DOHH2 (cell line): ENCODE measurements at regions not wholly inside any gene's neighbourhood (a gene's known extent, or its start where the extent isn't known, plus 50 kb on each side); places are given as distances from the start of the nearest gene placed in this dataset.

Source experiments
- H3F3A ChIP-seq: fragments of 200-600 bp; sonication (generic), shearing (Covaris generic); 2 replicates; pipeline ENCODE4 v1.6.0; 2016; ENCODE audit warnings: antibody characterized with exemption, mild to moderate bottlenecking; ENCODE audit not compliant: control insufficient read depth, insufficient read depth
- H3K27ac ChIP-seq: fragments of 200-600 bp; sonication (generic); 2 replicates; pipeline ENCODE4 v1.5.1; 2014; ENCODE audit warnings: low read depth, mild to moderate bottlenecking, low read length, moderate library complexity
- H3K27me3 ChIP-seq: fragments of 200-600 bp; sonication (generic); 2 replicates; pipeline ENCODE4 v1.6.1; 2014; ENCODE audit warnings: mild to moderate bottlenecking, low read length, mixed read lengths; ENCODE audit not compliant: control insufficient read depth
- H3K36me3 ChIP-seq: fragments of 200-600 bp; sonication (generic); 2 replicates; pipeline ENCODE4 v1.6.1; 2014; ENCODE audit warnings: mild to moderate bottlenecking, low read length, moderate library complexity, mixed read lengths; ENCODE audit not compliant: control insufficient read depth
- H3K4me1 ChIP-seq: fragments of 200-600 bp; sonication (generic); 2 replicates; pipeline ENCODE4 v1.6.1; 2014; ENCODE audit warnings: mild to moderate bottlenecking, low read length, mixed read lengths; ENCODE audit not compliant: control insufficient read depth
- H3K4me2 ChIP-seq: fragments of 200-600 bp; sonication (generic); 2 replicates; pipeline ENCODE4 v1.6.0; 2014; ENCODE audit warnings: mild to moderate bottlenecking, low read length, moderate library complexity
- H3K4me3 ChIP-seq: fragments of 200-600 bp; sonication (generic); 2 replicates; pipeline ENCODE4 v1.5.1; 2014; ENCODE audit warnings: mild to moderate bottlenecking, low read length, mixed read lengths
- H3K79me2 ChIP-seq: fragments of 200-600 bp; sonication (generic); 2 replicates; pipeline ENCODE4 v1.6.1; 2014; ENCODE audit warnings: mild to moderate bottlenecking, low read length, mixed read lengths; ENCODE audit not compliant: control insufficient read depth
- H3K9me2 ChIP-seq: fragments of 200-600 bp; sonication (generic); replicated peaks from 2 replicates; pipeline ENCODE4 v1.6.1; 2014; ENCODE audit warnings: mild to moderate bottlenecking, low read length, mixed read lengths; ENCODE audit not compliant: control insufficient read depth
- H3K9me3 ChIP-seq: fragments of 200-600 bp; sonication (generic); 2 replicates; pipeline ENCODE4 v1.6.1; 2014; ENCODE audit warnings: antibody characterized with exemption, low read length, mixed read lengths; ENCODE audit not compliant: control insufficient read depth, insufficient read depth
- H4K20me1 ChIP-seq: fragments of 200-600 bp; sonication (generic); 2 replicates; pipeline ENCODE4 v1.6.0; 2014; ENCODE audit warnings: low read depth, mild to moderate bottlenecking, antibody characterized with exemption, low read length, moderate library complexity; ENCODE audit not compliant: control insufficient read depth, insufficient read depth
- EZH2phosphoT487 ChIP-seq: fragments of 200-600 bp; sonication (generic); IDR thresholded peaks from 2 replicates; pipeline ENCODE4 v1.6.1; 2017; ENCODE audit warnings: borderline replicate concordance, mild to moderate bottlenecking, antibody characterized with exemption, low read length, moderate library complexity, mixed read lengths
- TF ChIP-seq, protein P1 (sequence below): fragments of 200-600 bp; sonication (generic); IDR thresholded peaks from one replicate; pipeline ENCODE4 v1.5.1; 2014; ENCODE audit warnings: antibody characterized with exemption, mild to moderate bottlenecking, low read depth, low read length; ENCODE audit not compliant: poor library complexity, severe bottlenecking

GRCh38 chr1:229029879-229030235, 241.1 kb upstream of the RAB4A start:
- no peaks in the 10 kb centered on the region for H3K9me3 ChIP-seq
- no peaks in the 10 kb centered on the region for H3K79me2 ChIP-seq
- no peak overlapping the region for H3K27ac ChIP-seq
- TF ChIP-seq EZH2phosphoT487: no peak
- TF ChIP-seq, protein P1, sequence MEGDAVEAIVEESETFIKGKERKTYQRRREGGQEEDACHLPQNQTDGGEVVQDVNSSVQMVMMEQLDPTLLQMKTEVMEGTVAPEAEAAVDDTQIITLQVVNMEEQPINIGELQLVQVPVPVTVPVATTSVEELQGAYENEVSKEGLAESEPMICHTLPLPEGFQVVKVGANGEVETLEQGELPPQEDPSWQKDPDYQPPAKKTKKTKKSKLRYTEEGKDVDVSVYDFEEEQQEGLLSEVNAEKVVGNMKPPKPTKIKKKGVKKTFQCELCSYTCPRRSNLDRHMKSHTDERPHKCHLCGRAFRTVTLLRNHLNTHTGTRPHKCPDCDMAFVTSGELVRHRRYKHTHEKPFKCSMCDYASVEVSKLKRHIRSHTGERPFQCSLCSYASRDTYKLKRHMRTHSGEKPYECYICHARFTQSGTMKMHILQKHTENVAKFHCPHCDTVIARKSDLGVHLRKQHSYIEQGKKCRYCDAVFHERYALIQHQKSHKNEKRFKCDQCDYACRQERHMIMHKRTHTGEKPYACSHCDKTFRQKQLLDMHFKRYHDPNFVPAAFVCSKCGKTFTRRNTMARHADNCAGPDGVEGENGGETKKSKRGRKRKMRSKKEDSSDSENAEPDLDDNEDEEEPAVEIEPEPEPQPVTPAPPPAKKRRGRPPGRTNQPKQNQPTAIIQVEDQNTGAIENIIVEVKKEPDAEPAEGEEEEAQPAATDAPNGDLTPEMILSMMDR: no peak
- no peaks in the 10 kb centered on the region for H4K20me1 ChIP-seq
- H3K27me3 ChIP-seq: 0 out of 2 replicates have a peak, but pooled peaks cover 3% of the 10 kb centered on the region
- peaks cover 13% of the 10 kb centered on the region for H3K4me1 ChIP-seq
- no peaks in the 10 kb centered on the region for H3K36me3 ChIP-seq
- no peak overlapping the region for H3K4me2 ChIP-seq
- no peaks in the 10 kb centered on the region for H3K9me2 ChIP-seq
- H3F3A ChIP-seq: no peaks in the 10 kb centered on the region
- no peak overlapping the region for H3K4me3 ChIP-seq

GRCh38 chr1:229030630-229031029, 240.3 kb upstream of the RAB4A start:
- H3K4me3 ChIP-seq: no peak overlapping the region
- H3K9me2 ChIP-seq: no peaks in the 10 kb centered on the region
- no peaks in the 10 kb centered on the region for H4K20me1 ChIP-seq
- no peaks in the 10 kb centered on the region for H3K36me3 ChIP-seq
- peaks cover 20% of the 10 kb centered on the region for H3K4me1 ChIP-seq
- 0 out of 2 replicates have a peak, but pooled peaks cover 3% of the 10 kb centered on the region for H3K27me3 ChIP-seq
- H3K4me2 ChIP-seq: no peak overlapping the region
- H3K79me2 ChIP-seq: no peaks in the 10 kb centered on the region
- TF ChIP-seq, protein P1: no peak
- no peak for TF ChIP-seq EZH2phosphoT487
- no peaks in the 10 kb centered on the region for H3F3A ChIP-seq
- no peaks in the 10 kb centered on the region for H3K9me3 ChIP-seq
- H3K27ac ChIP-seq: no peak overlapping the region

DNA sequence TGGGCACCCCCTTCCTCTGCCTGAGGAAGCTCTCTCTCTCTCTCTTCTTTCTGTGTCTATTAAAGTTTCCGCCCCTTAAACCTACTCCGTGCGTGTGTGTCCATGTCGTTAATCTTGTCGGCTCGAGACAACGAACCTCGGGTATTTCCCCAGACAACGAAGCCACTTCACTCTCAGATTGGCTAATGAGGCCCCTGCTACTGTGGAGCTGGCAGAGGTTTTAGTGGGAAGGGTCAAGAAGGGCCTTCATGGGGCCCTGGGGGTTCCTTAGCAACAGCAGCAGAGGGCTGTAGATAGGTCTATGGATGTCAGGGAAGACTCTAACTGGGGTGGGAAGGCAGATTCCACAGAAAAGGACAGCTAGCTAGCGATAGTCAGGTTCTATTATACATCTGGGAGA, 239.8 kb upstream of the RAB4A start:
- TF ChIP-seq, protein P1: no peak
- TF ChIP-seq EZH2phosphoT487: no peak
- Histone ChIP-seq H3K4me2 (no peak overlapping the region), H3K4me3 (no peak overlapping the region), H3K36me3 (no peaks in the 10 kb centered on the region), H3K9me2 (no peaks in the 10 kb centered on the region), H3K4me1 (peaks cover 25% of the 10 kb centered on the region), H4K20me1 (no peaks in the 10 kb centered on the region), H3K27ac (no peak overlapping the region), H3K27me3 (0 out of 2 replicates have a peak, but pooled peaks cover 3% of the 10 kb centered on the region), H3K9me3 (no peaks in the 10 kb centered on the region), H3F3A (no peaks in the 10 kb centered on the region), H3K79me2 (no peaks in the 10 kb centered on the region)
